Germinal center (tissue), 1 donor: ENCODE measurements at regions not wholly inside any gene's neighbourhood (a gene's known extent, or its start where the extent isn't known, plus 50 kb on each side); places are given as distances from the start of the nearest gene placed in this dataset.
"Not testable (repeated sequence)": the region's sequence is repeated elsewhere in the genome, so short reads cannot be mapped to it uniquely, and the experiment has no call there.

Experiments
- DNase-seq: peaks from one replicate; pipeline ENCODE4 v3.0.0; 2012; ENCODE audit warnings: mixed read lengths, low spot score

- no peak for DNase-seq
Observed at GRCh38 chr2:52463457-52463856, 1304.1 kb upstream of the CHAC2 start.

- DNase-seq = no peak
Observed at GRCh38 chr2:52456561-52457377, 1310.8 kb upstream of the CHAC2 start.

- DNase-seq = no peak
Observed at GRCh38 chr2:52454962-52455361, 1312.6 kb upstream of the CHAC2 start.

- DNase-seq = no peak
Observed at GRCh38 chr2:52452201-52452600, 1315.4 kb upstream of the CHAC2 start.

GRCh38 chr2:52445686-52446085 lies 1321.9 kb upstream of the CHAC2 start:
- DNase-seq = no peak

- DNase-seq = no peak
Observed at GRCh38 chr2:52431352-52431760, 1336.2 kb upstream of the CHAC2 start.

- no peak for DNase-seq
Observed at GRCh38 chr2:52429740-52430139, 1337.9 kb upstream of the CHAC2 start.

- no peak for DNase-seq
Observed at GRCh38 chr2:52429171-52429570, 1338.4 kb upstream of the CHAC2 start.

GRCh38 chr2:52428224-52428623 lies 1339.4 kb upstream of the CHAC2 start:
- no peak for DNase-seq

GRCh38 chr2:52423655-52424054 lies 1343.9 kb upstream of the CHAC2 start:
- DNase-seq = no peak

- no peak for DNase-seq
Observed at GRCh38 chr2:52423111-52423510, 1344.5 kb upstream of the CHAC2 start.

- no peak for DNase-seq
Observed at GRCh38 chr2:52416340-52416739, 1351.3 kb upstream of the CHAC2 start.

- no peak for DNase-seq
Observed at GRCh38 chr2:52414561-52415295, 1352.9 kb upstream of the CHAC2 start.

GRCh38 chr2:52409308-52410118 lies 1358.1 kb upstream of the CHAC2 start:
- not testable (repeated sequence) for DNase-seq

- DNase-seq = no peak
Observed at GRCh38 chr2:52405980-52406379, 1361.6 kb upstream of the CHAC2 start.

- no peak for DNase-seq
Observed at GRCh38 chr2:52404866-52405265, 1362.7 kb upstream of the CHAC2 start.

- no peak for DNase-seq
Observed at GRCh38 chr2:52404046-52404445, 1363.6 kb upstream of the CHAC2 start.

GRCh38 chr2:52402128-52402527 lies 1365.5 kb upstream of the CHAC2 start:
- no peak for DNase-seq

- no peak for DNase-seq
Observed at GRCh38 chr2:52396836-52397235, 1364.9 kb upstream of the NRXN1 start.

- DNase-seq = no peak
Observed at GRCh38 chr2:52395912-52396311, 1364.0 kb upstream of the NRXN1 start.

GRCh38 chr2:52391621-52392020 lies 1359.7 kb upstream of the NRXN1 start:
- no peak for DNase-seq

GRCh38 chr2:52390651-52391050 lies 1358.7 kb upstream of the NRXN1 start:
- DNase-seq = no peak
